Glomerular endothelial cell (primary cell): ENCODE measurements at regions not wholly inside any gene's neighbourhood (a gene's known extent, or its start where the extent isn't known, plus 50 kb on each side); places are given as distances from the start of the nearest gene placed in this dataset.
"Not testable (repeated sequence)": the region's sequence is repeated elsewhere in the genome, so short reads cannot be mapped to it uniquely, and the experiment has no call there.

ENCODE experiments used
- DNase-seq: peaks from one replicate; pipeline ENCODE4 v3.0.0-alpha.2; 2011; ENCODE audit warnings: low read depth, low spot score; ENCODE audit errors: extremely low read depth

DNA sequence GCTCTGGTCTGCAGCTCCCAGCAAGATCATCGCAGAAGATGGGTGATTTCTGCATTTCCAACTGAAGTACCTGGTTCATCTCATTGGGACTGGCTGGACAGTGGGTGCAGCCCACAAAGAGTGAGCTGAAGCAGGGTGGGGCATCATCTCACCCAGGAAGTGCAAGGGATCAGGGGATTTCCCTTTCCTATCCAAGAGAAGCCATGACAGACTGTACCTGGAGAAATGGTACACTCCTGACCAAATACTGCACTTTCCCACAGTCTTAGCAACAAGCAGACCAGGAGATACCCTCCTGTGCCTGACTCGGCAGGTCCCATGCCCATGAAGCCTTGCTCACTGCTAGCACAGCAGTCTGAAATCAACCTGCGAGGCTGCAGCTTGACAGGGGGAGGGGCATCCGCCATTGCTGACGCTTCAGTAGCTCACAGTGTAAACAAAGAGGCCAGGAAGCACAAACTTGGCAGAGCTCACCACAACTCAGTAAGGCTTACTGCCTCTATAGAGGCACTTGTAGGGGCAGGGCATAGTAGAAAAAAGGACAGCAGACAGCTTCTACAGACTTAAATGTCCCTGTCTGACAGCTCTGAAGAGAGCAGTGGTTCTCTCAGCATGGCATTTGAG is 60.5 kb downstream of the AREG start:
- peak; percentile 68 for DNase-seq

DNA sequence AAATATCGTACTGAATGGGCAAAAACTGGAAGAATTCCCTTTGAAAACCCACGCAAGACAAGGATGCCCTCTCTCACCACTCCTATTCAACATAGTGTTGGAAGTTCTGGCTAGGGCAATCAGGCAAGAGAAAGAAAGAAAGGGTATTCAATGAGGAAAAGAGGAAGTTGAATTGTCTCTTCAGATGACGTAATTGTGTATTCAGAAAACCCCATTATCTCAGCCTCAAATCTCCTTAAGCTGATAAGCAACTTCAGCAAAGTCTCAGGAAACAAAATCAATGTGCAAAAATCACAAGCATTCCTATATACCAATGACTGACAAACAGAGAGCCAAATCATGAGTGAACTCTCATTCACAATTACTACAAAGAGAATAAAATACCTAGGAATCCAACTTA is 64.4 kb downstream of the AREG start:
- not testable (repeated sequence) for DNase-seq

DNA sequence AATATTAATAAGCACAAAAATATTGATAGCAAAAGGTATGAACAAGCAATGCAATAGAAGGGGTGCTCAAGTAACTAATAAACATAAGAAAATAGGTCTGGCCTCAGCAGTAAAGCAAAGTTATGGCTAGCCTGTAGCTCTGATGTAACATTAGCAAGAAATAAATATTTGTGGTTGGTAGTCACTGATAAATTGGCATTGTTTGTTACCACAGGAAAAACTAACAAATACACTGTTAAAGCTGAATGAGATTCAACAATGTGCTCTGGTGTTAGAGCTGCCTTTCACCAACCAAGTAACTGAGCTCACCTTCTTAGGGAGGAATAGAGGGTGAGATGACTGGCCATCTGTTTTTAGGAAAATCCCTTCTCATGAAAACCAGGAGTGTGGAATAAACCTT is 71.4 kb downstream of the AREG start:
- DNase-seq = no peak

DNA sequence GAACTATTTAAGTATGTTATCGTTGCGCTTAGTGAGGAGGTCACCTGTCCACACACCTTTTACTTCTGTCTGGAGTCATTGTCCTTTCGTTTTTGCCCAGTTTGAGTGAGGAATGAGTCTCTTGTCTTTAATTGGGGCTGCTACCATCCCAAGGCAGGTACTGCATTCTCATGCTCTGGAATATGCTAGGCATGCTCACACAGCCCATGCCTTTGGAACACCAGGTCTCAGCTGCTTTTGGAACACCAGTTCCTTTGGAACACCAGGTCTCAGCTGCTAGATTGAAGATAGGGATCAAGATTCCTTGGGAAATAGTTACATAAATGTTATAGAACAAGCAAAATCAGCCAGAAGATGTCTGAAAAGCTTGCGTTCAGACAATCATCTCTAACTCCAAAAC is 73.1 kb downstream of the AREG start:
- DNase-seq = no peak

DNA sequence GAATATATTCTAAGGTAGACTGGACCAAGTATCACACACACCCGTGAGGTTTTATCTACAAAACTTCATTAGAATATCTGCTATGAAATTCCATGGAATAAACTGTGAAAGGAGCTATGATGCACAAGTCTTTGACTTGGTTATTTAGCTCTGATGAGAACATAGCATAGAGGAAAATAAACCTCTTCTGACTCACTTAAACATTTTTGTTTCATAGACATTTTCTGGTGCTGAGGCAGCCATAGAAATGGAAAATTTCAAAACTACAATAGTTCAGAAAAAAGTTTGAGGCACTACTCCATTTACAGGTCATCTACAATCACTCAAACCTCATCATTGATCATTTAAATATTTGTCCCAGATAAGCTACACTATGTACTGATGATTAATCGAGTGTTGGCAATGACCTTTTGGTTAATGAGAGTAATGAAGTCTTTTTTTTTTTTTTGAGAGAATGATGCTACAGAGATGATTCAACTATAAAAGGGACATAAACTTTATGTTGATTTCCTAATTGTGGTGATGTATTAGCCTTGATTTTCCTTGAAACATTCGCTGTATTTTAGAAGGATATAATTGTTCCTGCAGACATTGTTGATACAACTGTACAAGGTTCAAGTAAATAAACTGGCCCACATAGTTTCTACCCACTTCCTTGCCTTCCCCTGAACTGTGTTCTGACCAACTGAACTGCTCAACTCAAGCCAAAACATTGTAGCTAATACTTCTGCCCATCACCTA is 77.5 kb downstream of the AREG start:
- no peak for DNase-seq

DNA sequence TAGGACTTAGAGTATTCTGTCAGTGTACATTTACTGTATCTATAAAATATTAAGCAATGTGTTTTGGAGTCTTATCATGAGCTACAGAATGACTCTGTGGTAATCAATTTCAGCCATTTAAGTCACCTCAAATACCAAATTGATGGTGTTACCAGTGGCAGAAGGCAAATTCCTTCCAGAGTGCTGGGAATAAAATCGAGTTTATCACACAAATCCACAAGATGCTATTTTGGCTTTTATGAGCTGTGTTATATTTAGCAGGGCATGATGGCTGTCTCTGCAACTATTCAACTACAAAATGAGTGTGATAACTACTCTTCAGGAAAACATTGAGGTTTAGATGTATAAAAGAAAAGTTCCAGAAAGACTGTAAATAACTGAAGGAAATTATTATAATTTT is 78.2 kb downstream of the AREG start:
- DNase-seq = no peak

DNA sequence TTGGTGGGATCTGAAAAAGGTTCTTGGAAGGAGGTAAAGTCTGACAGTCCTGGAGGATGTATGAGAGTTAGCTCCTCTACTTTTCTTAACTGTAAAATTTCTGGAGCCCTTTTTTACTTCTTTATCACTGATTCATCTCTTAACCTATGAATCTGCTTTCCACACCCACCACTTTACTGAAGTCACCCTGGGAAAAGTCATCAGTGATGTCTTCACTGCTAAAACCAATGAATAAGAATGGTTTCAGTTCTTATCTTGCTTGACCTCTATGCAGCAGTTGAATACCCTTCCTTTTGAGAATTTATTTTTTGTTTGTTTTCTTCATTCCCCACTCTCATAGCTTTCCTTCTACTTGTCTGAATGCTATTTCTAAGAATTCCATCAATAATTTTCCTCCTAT is 80.0 kb downstream of the AREG start:
- DNase-seq = no peak

DNA sequence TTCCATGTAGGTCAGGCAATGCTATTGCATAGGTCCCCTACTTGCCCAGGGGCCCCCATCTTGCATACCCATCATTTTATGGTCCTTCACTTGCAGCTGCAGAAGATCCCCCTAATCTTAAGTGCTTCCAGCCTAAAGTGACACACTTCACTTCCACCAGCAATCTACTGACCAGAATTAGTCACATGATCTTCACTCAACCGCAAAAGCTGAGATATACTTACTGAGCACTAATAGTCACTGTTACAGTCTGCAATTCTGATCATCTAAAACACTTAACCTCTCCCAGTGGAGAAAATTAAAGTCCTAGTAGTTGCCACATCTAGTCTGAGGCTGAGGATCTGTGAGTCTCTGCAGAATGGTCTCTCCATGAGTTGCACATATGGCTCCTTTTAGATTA is 82.1 kb downstream of the AREG start:
- no peak for DNase-seq

DNA sequence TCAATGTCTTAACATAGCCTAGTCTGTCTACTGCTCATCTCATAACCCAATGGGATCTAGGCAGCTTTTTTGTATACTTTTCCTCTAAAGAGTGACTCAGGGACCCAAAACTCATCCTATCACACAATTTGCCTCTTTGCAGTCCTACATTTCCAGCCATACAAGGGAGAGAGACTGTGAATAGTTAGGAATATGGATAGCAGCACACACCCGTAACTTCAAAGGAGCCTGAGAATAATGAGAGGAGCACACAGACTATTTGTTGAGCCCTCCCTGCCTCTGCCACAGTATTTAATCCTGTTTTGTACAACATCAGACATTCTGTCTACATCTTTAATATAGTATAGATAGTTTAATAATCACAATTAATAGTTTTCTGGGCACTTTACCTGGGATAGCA is 83.2 kb downstream of the AREG start:
- no peak for DNase-seq

DNA sequence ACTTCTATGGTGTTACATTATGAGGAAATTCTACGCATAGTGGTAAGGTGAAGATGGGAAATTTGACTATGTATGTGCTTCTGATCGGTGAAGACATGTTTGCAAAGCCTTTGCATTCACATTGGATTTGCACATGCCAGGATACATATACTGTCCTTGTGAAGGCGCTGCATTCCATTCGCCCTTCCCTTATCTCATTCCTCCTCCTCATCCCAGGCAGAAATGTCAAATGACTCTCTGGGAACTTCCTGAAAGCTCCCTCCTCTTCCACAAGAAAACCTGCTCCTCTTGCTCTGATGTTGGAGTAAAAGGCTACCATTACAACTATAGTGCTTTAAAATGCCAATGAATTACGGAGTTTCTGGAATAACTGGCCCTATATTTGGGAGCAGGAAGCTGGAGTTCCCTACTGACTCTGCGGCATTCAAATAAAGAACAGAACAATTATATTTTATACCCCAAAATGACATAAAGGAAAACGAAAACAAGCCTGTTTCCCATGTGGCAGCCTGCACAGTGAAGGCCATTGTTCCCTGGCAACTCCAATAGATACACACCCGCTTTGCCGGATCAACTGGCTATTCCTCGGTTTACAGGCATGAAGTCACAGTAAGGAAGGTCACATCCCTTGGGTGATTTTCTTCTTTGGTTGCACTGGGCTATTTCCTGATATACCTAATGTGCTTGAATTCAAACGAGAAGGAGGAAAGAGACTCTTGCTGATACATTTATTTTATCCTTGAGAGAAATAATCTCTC is 84.5 kb downstream of the AREG start:
- DNase-seq = no peak

DNA sequence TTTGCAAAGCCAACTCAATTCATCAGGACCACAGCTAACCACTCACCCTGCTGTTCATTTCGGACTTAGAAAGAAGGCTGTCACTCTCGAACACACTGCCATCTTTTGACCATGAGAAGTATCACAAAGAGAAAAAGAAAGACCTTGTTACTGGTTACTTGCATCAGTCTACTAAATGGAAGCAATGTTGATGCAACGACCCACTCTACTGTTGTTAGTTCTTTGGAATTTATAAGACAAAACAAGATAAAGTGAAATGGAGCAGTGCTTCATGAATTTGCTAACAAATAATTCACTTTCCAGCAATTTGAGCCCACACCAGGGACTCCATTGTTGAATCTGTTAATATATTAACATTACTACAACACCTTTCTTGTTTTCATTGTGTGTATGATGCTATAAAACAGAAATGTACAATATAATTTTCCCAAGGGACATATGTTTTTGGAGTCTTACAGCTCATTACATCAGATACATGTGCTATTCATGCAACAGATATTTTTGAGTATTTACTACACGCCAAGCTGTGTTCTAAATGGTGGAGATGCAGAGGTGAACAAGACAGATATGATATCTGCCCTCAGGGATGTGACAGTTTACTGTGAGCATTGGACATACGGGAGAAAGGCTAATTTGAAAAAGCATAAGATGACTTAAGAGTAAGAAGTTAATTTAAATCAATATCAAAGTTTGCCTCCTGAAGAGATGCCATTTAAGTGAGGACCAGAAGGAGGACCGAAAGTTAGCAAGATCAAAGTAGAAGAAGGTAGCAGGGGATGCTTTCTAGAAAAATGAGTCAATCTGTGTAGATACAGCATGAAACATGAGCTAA is 87.2 kb downstream of the AREG start:
- DNase-seq = peak; percentile 81

DNA sequence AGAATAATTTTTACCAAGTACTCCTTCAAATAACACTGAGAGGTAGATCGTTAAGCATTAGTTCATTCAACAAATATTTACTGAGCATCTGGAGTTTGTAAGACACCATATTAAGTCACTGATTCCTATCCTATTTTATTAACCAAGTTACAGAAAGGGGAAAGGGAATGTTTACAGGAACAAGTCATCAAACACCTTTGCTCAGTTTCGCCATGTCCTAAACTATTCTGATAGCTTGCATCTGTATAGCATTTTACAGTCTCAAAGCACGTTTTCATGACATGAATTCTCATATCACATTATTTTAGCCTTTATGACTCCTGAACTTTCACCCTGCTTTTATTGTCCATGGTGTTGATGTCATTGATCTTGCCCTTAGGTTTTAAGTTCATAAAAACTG is 89.2 kb downstream of the AREG start:
- DNase-seq = no peak

DNA sequence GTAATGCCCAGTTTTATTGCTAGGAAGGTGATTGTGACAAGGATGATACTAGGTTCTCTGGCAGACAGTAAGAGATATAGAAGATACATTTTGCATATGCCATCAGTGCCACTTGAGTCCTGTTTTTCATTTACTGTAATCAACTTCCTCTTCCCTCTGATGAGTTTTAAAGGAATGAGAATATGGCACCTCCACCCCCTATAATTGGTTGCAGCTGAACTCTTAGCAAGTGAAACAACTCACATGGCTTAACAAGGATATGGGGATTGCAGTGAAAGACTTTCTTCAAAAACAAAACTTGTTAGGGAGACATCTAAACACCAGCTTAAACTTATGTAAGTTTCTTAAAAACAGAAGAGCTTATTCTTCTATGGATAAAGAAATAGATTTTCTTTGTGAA is 90.0 kb downstream of the AREG start:
- no peak for DNase-seq

DNA sequence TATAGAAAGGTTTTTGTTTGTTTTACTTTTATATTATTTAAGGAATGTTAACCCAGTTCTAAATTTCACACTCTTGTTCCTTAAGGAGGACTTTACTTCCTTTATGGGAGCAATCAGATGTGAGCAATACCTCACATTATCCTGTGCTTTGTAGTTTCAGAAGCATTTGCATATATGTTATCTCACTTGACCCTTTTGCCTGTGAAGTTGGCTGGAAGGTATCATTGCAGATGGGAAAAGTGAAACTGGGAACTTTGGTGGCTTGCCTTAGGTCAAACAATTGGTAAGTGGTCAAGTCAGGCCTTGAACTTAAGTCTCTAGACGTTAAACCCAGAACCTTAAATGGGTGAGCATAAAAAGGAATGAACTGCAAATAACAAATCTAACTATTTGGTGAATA is 90.6 kb downstream of the AREG start:
- DNase-seq = no peak

DNA sequence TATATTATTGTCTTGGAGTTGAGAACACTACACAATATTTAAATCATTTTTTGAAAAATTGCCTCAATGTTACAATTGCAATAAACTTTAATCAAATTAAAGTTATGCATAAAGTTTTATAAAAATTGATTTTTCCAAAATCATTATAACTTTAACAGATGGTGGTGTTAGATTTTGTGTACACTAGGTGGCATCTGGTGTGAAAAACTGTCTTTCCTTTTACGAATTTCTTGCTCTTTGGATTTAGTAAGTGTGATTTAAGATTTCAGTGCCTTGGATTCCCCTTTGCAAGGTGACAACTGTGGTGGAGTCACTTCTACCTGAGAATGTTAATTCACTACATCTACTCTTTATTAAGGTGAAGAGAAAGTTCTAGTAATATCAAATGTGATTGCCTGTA is 91.6 kb downstream of the AREG start:
- no peak for DNase-seq

DNA sequence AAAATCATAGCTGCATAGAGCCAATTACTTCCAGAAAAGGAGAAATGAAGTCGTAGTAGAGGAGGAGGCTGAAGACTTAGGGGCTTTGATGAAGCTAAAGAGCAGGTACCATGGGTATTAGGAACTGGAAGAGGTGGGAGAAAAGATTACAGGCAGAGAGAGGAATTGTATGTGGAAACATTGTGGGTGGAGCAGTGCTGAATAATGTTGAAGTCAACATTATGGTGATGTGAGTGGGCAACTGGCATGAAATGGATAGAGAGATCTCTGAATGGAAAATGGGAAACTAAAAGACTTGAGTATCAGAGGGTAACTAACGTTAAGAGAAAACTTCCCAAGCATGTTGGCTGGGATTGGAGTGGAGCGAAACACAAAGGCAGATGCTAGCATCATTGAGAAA is 92.5 kb downstream of the AREG start:
- no peak for DNase-seq

DNA sequence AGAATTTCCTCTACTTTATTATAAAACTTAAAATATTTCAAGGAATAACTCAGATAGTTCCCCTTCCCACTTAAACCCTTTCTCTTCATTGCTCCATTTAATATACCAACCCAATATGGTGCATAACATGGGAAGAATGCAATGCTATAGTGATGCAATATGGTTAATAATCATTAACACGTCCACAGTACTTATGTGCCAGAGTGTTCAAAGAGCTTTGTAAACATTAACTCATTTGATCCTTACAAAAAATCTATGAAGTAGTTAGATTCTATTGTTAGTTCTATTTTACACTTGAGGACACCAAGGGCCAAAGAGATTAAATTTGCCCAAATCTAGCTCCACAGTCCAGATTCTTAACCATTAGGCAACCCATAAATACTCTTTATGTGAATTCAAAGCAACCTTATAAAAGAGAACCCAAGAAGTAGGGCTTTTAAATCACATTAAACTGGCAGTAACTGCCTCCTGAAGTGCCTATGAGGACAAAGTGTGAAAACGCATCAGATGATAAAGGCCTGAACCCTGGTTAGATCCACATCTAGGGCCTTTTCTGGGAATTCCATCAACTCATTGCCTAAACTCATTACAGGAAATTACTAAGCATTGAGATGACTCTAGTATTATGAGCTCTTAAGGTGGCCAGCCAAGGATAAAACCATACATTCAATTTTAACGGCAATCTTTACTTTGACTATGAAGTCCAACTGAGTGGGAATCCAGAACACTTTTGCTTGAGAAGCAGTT is 94.3 kb downstream of the AREG start:
- DNase-seq = peak; percentile 29

DNA sequence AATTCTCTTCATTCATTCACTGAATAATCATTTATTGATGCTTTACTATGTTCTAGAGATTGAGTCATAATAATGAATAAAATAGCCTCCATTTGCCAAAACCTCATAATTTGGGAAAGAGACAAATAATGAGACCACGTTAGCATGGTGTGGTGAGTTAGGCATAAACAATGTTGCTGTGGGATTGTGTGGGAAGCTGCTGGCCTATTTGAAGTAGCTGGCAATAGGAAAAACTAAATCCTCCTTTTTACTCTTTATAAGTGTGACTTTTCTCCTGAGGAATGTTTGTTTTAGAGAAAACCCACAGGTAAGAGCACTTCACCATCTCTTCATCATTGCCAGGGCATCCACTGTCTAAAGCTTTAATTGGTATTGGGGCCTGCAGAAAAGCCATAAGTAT is 95.3 kb downstream of the AREG start:
- DNase-seq = no peak

DNA sequence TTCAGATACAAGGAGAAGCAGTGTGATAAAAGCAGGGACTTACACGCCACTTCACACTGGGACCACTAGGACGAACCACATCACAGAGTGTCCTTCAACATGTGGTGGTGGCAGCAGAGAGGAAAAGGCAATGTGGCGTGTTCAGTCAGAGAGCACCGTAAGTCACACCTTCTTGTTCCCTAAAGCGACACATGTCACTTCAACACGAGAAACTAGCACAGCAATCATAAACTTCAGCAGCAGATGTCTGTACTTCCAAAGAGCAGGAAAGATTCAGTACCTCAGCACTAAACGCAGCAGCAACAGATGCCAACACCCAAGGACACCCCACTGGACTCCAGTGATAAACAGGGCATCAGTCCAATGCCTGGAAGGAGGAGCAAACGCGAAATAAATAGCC is 96.7 kb downstream of the AREG start:
- DNase-seq = no peak

DNA sequence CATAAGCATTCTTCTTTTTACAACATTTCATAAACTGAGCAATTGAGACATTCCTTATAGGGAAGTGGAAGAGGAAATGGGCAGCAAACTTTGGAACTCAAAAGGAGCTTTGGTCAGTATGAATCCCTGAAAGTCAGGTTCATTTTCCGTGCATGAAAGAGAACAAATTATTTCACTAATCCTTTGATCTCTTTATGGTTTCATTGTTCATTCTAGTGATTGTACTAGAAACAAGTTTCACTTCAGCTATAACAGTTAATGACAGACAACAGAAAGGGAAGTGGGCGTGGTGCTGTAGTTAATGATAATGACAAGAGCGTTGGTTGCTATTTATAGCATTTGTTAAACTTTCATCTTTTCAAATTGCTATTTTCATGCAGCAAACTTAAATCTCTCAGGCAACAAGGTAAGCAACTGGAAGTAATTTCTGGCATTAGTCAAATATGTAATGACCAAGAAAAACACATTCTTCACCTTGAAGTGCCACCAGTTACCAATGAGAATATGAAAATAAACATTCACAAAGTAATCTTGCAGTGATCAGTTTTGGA is 98.4 kb downstream of the AREG start:
- no peak for DNase-seq
